Rectal smooth muscle tissue (tissue), 1 donor: ENCODE measurements at regions not wholly inside any gene's neighbourhood (a gene's known extent, or its start where the extent isn't known, plus 50 kb on each side); places are given as distances from the start of the nearest gene placed in this dataset.

Experiments
- H3K27ac ChIP-seq: one replicate; pipeline ENCODE4 v1.7.0; 2013; ENCODE audit warnings: low read depth, low read length, inconsistent platforms
- H3K27me3 ChIP-seq: one replicate; pipeline ENCODE4 v1.7.0; 2013; ENCODE audit warnings: low read length; ENCODE audit not compliant: control insufficient read depth, insufficient read depth
- H3K36me3 ChIP-seq: one replicate; pipeline ENCODE4 v1.7.0; 2013; ENCODE audit warnings: low read length; ENCODE audit not compliant: control insufficient read depth, insufficient read depth
- H3K4me1 ChIP-seq: one replicate; pipeline ENCODE4 v1.7.0; 2013; ENCODE audit warnings: low read length; ENCODE audit not compliant: control insufficient read depth, insufficient read depth
- H3K4me3 ChIP-seq: one replicate; pipeline ENCODE4 v1.7.0; 2013; ENCODE audit warnings: low read length
- H3K9ac ChIP-seq: one replicate; pipeline ENCODE4 v1.7.0; 2013; ENCODE audit warnings: low read length

DNA sequence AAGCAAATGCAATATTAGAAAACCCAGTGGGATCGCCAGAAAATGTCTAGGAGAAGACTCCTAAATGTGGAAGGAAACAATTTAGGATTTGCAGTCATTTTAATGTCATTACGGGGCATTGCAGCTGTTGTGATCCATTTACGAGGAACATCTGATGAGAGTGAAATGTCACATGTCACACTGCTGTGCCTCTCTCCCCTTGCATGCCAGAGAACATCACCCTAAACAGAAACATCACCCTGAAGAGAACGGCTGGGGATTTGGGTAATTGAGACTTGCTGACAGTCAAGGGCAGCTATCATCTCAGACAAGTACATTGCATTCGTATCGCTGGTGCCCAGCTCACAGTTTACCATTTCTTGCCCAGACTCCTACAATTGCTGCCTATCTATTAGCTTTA lies 785.7 kb upstream of the POM121L12 start:
- H3K4me1 ChIP-seq: no peaks in the 10 kb centered on the region
- H3K27me3 ChIP-seq: no peaks in the 10 kb centered on the region
- no peak overlapping the region for H3K4me3 ChIP-seq
- H3K36me3 ChIP-seq: no peaks in the 10 kb centered on the region
- H3K9ac ChIP-seq: no peak overlapping the region
- no peak overlapping the region for H3K27ac ChIP-seq

DNA sequence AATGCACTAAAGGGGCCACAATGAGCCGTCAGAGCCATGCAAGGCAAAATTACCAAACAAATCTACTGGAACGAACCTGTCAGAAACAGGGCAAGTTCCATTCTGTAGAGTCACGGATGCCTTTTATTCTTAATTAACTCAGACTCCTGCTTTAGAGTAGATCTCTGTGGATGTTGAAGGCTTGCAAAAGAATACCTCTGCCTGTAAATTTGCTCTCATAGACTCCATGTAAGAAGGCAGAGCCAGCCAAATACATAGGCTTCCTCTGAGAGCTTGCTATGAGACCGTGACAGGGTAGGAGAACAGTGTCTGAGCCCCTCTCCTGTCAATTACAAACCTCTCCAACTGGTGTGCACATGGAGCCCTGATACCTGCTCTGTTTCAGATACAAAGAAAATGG lies 787.9 kb upstream of the POM121L12 start:
- Histone ChIP-seq H3K27me3 (no peaks in the 10 kb centered on the region), H3K36me3 (no peaks in the 10 kb centered on the region), H3K9ac (no peak overlapping the region), H3K27ac (no peak overlapping the region), H3K4me1 (no peaks in the 10 kb centered on the region), H3K4me3 (no peak overlapping the region)

- no peaks in the 10 kb centered on the region for H3K4me1 ChIP-seq
- no peak overlapping the region for H3K4me3 ChIP-seq
- no peak overlapping the region for H3K9ac ChIP-seq
- H3K36me3 ChIP-seq: no peaks in the 10 kb centered on the region
- H3K27me3 ChIP-seq: no peaks in the 10 kb centered on the region
- no peak overlapping the region for H3K27ac ChIP-seq
These were observed 791.7 kb upstream of the POM121L12 start for GRCh38 chr7:52243685-52244084.

GRCh38 chr7:52233248-52233647 lies 802.2 kb upstream of the POM121L12 start:
- H3K4me1 ChIP-seq: no peaks in the 10 kb centered on the region
- H3K36me3 ChIP-seq: no peaks in the 10 kb centered on the region
- H3K4me3 ChIP-seq: no peak overlapping the region
- H3K9ac ChIP-seq: no peak overlapping the region
- H3K27me3 ChIP-seq: no peaks in the 10 kb centered on the region
- no peak overlapping the region for H3K27ac ChIP-seq

GRCh38 chr7:52211930-52212329 lies 823.5 kb upstream of the POM121L12 start:
- Histone ChIP-seq H3K4me3 (no peak overlapping the region), H3K36me3 (no peaks in the 10 kb centered on the region), H3K4me1 (no peaks in the 10 kb centered on the region), H3K27ac (no peak overlapping the region), H3K27me3 (no peaks in the 10 kb centered on the region), H3K9ac (no peak overlapping the region)

- no peak overlapping the region for H3K27ac ChIP-seq
- H3K9ac ChIP-seq: no peak overlapping the region
- no peaks in the 10 kb centered on the region for H3K27me3 ChIP-seq
- no peak overlapping the region for H3K4me3 ChIP-seq
- no peaks in the 10 kb centered on the region for H3K4me1 ChIP-seq
- no peaks in the 10 kb centered on the region for H3K36me3 ChIP-seq
These were observed 825.8 kb upstream of the POM121L12 start for GRCh38 chr7:52209614-52210013.

- no peaks in the 10 kb centered on the region for H3K27me3 ChIP-seq
- no peak overlapping the region for H3K4me3 ChIP-seq
- no peak overlapping the region for H3K9ac ChIP-seq
- no peaks in the 10 kb centered on the region for H3K36me3 ChIP-seq
- no peaks in the 10 kb centered on the region for H3K4me1 ChIP-seq
- H3K27ac ChIP-seq: no peak overlapping the region
These were observed 838.2 kb upstream of the POM121L12 start for GRCh38 chr7:52197221-52197620.

DNA sequence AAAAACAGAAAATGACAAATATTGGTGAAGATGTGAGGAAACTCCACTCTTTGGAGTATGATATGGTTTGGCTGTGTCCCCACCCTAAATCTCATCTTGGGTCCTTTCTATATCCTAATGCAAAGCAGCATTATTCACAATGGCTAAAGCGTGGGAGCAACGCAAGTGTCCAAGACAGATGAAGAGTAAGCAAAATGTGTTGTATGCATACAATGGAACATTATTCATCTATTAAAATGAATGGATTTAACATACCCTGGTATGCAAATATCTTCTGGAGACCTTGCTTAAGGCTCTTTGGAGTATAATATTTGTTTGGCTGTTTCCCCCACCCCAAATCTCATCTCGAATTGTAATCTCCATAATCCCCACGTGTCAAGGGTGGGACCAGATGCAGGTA lies 839.8 kb upstream of the POM121L12 start:
- no peak overlapping the region for H3K27ac ChIP-seq
- H3K9ac ChIP-seq: no peak overlapping the region
- no peak overlapping the region for H3K4me3 ChIP-seq
- H3K27me3 ChIP-seq: no peaks in the 10 kb centered on the region
- no peaks in the 10 kb centered on the region for H3K4me1 ChIP-seq
- no peaks in the 10 kb centered on the region for H3K36me3 ChIP-seq

DNA sequence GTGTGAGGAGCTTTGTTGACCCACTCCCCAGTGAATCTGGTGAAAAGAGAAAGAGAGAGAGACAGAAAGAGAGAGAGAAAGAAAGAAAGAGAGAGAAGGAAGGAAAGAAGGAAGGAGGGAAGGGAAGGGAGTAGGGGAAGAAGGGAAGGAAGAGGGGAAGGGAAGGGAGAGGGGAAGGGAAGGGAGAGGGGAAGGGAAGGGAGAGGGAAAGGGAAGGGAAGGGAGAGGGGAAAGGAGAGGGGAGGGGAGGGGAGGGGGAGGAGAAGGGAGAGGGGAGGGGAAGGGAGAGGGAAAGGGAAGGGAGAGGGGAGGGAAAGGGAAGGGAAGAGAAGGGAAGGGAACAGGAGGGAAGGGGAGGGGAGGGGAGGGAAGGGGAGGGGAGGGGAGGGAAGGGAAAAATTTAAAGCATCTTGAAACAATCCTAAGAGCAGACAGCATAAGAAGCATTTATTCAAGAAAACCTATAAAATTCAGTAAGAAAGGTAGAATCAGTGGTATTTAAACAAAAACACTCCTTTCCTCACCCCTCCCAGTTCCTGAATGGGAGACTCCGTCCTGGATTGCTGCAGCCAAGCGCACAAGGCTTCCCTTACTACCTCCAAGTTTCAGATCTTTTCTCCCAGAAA lies 846.2 kb upstream of the POM121L12 start:
- no peak overlapping the region for H3K4me3 ChIP-seq
- H3K27ac ChIP-seq: no peak overlapping the region
- H3K4me1 ChIP-seq: no peaks in the 10 kb centered on the region
- no peaks in the 10 kb centered on the region for H3K36me3 ChIP-seq
- no peak overlapping the region for H3K9ac ChIP-seq
- no peaks in the 10 kb centered on the region for H3K27me3 ChIP-seq

GRCh38 chr7:52184006-52184703 lies 851.3 kb upstream of the POM121L12 start:
- H3K4me1 ChIP-seq: no peaks in the 10 kb centered on the region
- H3K27me3 ChIP-seq: no peaks in the 10 kb centered on the region

GRCh38 chr7:52179934-52180333 lies 855.5 kb upstream of the POM121L12 start:
- H3K27ac ChIP-seq: no peak overlapping the region
- no peaks in the 10 kb centered on the region for H3K4me1 ChIP-seq
- no peak overlapping the region for H3K4me3 ChIP-seq
- H3K9ac ChIP-seq: no peak overlapping the region
- H3K36me3 ChIP-seq: no peaks in the 10 kb centered on the region
- H3K27me3 ChIP-seq: no peaks in the 10 kb centered on the region

More at GRCh38 chr7:52184006-52184703, 851.3 kb upstream of the POM121L12 start:
- H3K4me3 ChIP-seq: no peak overlapping the region
- no peaks in the 10 kb centered on the region for H3K36me3 ChIP-seq
- no peak overlapping the region for H3K9ac ChIP-seq
- no peak overlapping the region for H3K27ac ChIP-seq

DNA sequence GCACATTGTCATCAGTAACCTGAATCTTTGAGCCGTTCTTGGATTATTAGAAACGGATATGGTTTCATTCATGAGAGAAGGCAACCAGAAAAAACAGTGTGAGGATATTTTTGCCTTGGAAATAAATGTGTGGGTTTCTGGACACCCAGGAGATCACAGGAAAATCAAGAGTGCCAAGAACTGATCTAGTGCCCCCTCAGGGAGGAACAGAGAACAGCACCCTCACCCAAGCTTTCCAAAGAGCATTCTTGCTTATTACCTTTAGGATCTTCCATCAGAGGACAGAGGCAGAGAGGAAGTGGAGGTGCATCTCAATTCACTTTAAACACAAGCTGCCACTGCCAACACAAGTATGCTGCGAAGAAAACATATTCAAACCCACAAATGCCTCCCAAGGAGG lies 851.5 kb upstream of the COBL start:
- H3K4me3 ChIP-seq: no peak overlapping the region
- H3K36me3 ChIP-seq: no peaks in the 10 kb centered on the region
- no peak overlapping the region for H3K27ac ChIP-seq
- no peak overlapping the region for H3K9ac ChIP-seq
- H3K27me3 ChIP-seq: no peaks in the 10 kb centered on the region
- H3K4me1 ChIP-seq: no peaks in the 10 kb centered on the region

GRCh38 chr7:52163311-52163710 lies 846.7 kb upstream of the COBL start:
- Histone ChIP-seq H3K27me3 (no peaks in the 10 kb centered on the region), H3K4me1 (no peaks in the 10 kb centered on the region), H3K27ac (no peak overlapping the region), H3K9ac (no peak overlapping the region), H3K36me3 (no peaks in the 10 kb centered on the region), H3K4me3 (no peak overlapping the region)
